Amniotic epithelial cell (primary cell): ENCODE measurements at regions not wholly inside any gene's neighbourhood (a gene's known extent, or its start where the extent isn't known, plus 50 kb on each side); places are given as distances from the start of the nearest gene placed in this dataset.
"Not testable (repeated sequence)": the region's sequence is repeated elsewhere in the genome, so short reads cannot be mapped to it uniquely, and the experiment has no call there.

Experiments used
- DNase-seq: peaks from one replicate; pipeline ENCODE4 v3.0.0-alpha.2; 2010; ENCODE audit warnings: low read depth

DNA sequence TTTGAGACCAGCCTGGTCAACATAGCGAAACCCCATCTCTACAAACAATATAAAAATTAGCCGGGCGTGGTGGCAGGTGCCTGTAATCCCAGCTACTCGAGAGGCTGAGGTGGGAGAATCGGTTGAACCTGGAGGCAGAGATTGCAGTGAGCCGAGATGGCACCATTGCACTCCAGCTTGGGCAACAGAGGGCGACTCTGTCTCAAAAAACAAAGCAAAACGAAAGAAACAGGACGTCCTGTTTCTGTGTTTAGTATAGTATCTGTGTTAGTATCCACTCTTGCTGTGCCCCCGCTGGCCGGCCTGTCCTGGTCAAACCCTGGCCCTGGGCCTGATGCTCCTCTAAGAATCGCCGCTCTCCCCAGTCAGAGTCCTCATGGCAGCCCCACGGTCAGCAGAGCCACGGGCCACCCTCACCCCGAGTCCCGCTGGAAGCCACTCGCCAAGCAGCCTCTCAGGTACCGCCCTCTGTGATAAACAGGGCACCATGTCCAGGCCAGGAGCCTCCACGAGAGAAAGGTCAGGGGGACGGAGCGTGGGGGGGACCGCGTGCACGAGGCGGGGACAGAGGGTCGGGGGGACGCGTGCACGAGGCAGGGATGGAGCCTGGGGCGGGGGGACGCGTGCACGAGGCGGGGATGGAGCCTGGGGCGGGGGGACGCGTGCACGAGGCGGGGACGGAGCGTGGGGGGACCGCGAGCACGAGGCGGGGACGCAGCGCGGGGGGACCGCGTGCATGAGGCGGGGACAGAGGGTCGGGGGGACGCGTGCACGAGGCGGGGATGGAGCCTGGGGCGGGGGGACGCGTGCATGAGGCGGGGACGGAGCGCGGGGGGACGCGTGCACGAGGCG lies 384.5 kb downstream of the SMOC2 start:
- no peak for DNase-seq

GRCh38 chr6:168823397-168824212 lies 382.6 kb downstream of the SMOC2 start:
- no peak for DNase-seq

- DNase-seq = no peak
Observed at GRCh38 chr6:168822376-168822775, 381.4 kb downstream of the SMOC2 start.

GRCh38 chr6:168819546-168819945 lies 378.6 kb downstream of the SMOC2 start:
- no peak for DNase-seq

- no peak for DNase-seq
Observed at GRCh38 chr6:168817558-168818159, 376.7 kb downstream of the SMOC2 start.

DNA sequence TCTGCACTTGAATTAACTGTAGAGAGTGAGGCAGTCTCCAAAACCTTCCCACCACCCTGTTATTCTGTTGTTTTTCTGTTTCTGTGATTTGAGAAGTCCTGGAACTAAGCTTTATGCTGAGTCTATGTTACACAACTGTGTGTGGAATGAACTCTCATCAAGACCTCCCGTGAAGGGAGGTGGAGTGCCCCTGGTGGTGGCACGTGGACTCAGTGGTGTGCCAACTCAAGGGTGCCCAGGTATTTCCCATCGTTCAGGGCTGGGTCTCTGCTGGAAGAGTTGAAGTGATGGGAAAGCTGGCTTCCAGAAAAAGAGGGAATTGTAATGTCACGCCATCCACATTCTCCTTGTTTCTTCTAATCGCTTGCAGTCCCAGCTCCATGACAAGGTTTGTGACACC lies 374.2 kb downstream of the SMOC2 start:
- DNase-seq = no peak

DNA sequence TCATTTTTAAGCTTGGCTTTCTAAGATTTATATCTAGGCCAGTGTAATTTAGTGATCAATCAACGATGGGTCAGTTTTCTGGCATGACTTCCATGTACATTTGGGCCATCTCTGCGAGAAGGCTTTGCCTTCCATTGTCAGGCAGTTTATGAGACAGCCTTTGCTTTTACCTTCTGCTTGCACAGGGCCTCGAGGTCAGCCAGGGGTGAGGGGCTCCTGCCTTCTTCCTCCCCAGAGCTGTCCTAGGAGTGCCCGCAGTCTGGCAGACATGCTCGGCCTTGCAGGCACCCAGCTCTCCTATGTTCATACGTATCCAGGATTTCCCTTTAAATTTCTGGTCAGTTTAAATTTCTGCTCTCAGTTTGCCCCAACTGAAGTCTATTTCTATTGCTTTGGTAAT lies 367.2 kb downstream of the SMOC2 start:
- DNase-seq = no peak

- DNase-seq = no peak
Observed at GRCh38 chr6:168804331-168804730, 363.3 kb downstream of the SMOC2 start.

GRCh38 chr6:168803874-168804273 lies 362.9 kb downstream of the SMOC2 start:
- no peak for DNase-seq

- DNase-seq = no peak
Observed at GRCh38 chr6:168799067-168799466, 358.1 kb downstream of the SMOC2 start.

GRCh38 chr6:168796106-168796505 lies 355.1 kb downstream of the SMOC2 start:
- no peak for DNase-seq

DNA sequence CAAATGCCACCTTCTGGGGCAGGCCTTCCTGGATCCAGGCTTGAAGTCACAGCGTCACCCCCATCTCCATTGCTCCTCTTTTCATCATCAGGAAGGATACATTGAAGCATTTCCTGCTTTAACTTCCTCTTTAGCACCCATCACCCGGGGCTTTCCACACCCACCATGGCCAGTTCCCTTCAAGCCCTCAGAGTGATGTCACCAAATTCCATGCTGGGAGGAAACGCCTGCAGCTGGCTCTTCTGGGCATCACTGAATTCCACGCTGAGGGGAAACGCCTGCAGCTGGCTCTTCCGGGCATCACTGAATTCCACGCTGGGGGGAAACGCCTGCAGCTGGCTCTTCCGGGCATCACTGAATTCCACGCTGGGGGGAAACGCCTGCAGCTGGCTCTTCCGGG lies 354.6 kb downstream of the SMOC2 start:
- DNase-seq = not testable (repeated sequence)

DNA sequence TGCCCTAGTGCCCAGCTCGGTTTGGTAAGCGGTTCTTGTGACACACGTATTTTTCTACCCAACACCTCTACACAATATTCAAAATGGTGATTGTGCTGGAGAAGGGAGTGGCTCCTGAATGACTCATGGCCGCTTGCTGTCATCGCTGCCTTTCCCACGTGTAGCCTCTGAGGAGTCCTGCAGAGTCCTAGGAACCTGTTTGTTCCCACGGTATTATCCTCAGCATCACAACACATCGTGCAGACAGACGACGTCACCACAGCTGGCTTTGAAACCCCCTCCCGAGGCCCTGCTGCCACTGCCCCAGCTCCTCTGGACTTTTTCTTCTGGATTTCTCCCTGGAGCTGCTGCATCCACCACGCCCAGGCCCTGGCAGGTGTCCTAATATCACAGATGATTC lies 353.5 kb downstream of the SMOC2 start:
- no peak for DNase-seq

- no peak for DNase-seq
Observed at GRCh38 chr6:168793649-168794048, 352.7 kb downstream of the SMOC2 start.

GRCh38 chr6:168791917-168792316 lies 350.9 kb downstream of the SMOC2 start:
- DNase-seq = no peak

- no peak for DNase-seq
Observed at GRCh38 chr6:168789699-168790098, 348.7 kb downstream of the SMOC2 start.

DNA sequence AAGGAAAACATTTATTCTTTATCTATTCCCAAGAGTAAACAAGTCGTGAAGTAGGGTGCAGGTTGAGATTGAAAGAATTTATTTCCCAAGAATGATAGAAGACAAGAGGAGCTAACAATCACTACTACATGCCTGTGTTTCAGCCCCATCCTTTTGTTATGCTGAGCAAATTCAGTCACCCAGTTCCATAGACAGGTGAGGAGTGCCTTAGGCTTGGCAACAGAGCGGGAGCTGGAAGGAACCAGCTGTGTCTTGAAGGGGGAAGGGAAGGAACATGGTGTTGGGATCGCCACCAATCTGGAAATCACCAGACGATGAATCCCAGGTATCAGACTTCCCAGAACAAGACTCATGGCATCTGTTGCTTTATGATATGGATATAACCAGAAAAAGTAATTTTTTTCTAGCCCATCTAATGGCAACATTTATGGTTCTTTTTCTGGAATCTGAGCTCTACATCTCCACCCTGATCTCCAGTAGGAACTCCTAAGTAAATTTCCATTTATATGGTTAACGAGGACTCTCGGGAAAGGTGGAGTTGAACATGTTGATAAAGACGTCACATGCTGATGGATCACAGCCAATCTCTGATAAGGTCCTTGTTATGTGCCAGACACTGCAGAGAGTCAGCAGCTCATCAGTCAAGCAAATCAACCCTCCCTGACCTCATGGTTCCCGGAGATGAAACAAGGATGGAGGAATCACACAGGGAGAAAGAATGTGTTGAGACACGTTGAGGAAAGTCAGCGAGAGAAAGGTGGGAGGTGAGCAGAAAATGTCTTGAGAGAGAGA lies 344.9 kb downstream of the SMOC2 start:
- no peak for DNase-seq

- DNase-seq = no peak
Observed at GRCh38 chr6:168784426-168784825, 343.4 kb downstream of the SMOC2 start.

- no peak for DNase-seq
Observed at GRCh38 chr6:168783720-168784119, 342.7 kb downstream of the SMOC2 start.

DNA sequence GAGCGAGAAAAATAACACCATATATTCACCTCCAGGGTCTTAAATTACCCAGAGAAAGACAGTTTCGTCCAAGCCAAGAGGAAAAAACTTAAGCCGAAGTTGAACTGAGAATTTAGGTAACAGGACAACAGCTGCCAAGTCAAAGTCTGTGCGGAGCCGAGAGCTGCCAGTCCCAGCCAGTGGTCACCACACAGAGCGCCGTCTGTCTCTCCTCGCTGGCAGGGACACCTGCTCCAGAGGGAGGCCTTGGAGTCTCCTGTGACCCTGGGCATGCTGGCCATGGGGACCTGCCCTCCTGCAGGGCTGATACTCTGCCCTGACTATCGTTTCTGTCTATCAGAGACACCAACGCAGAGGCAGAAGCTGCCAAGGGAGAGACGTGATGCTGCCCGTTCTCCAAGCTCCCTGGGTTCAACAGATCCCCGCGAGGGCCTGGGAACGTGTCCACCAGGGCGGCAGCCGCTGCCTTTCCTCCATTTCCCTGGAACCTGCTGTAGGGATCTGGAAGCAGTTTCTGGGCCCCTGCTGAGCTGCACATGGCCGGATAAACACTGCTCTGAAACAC lies 341.3 kb downstream of the SMOC2 start:
- no peak for DNase-seq

DNA sequence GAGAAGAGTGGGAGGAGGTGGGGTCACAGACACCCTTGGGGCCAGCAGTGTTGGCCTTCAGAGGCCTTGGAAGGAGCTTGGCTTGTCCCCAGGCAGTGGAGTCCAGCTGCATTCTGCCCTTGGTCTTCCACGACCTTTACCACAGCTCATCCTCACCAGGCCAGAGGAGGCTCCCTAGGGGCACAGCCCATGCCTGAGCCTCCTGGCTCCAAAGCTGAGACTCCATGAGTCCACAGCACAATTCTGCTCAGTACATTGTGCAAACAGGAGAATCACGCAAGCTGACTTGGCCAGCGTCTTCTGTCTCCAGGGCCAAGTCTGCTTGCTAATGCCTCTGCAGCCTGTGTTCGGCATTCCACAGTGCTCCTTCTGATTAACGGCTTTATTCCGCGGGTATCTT lies 337.2 kb downstream of the SMOC2 start:
- no peak for DNase-seq

DNA sequence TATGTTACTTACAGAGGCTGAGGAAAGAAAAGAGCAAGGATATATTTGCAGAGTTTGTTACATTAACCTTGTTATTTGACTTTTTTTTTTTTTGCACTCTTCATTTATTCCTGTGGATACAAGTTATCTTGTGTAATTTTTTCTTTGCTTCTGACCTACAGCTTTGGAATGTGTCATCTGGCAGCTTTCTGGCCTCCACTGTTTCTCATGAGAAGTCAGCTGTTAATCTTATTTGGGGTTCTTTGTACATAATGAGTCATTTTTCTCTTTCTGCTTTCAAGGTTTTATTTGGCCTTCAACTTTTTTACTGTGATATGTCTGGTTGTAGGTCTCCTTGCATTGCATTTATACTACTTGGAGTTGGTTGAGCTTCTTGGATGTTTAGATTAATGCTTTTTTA lies 333.4 kb downstream of the SMOC2 start:
- peak; percentile 0 for DNase-seq
